Neural crest cell (in vitro differentiated cells): ENCODE measurements at regions not wholly inside any gene's neighbourhood (a gene's known extent, or its start where the extent isn't known, plus 50 kb on each side); places are given as distances from the start of the nearest gene placed in this dataset.

Source experiments
- DNase-seq: peaks from one replicate; pipeline ENCODE4 v3.0.0; 2021; ENCODE audit warnings: low read depth, mixed read lengths, low spot score
- H3K27ac Mint-ChIP-seq: one replicate; pipeline ENCODE4 v1.8.0; 2021; ENCODE audit warnings: mild to moderate bottlenecking, mixed read lengths; ENCODE audit not compliant: unreplicated experiment
- H3K27me3 Mint-ChIP-seq: 2 replicates; pipeline ENCODE4 v1.8.0; 2021; ENCODE audit warnings: low read depth, mild to moderate bottlenecking, mixed read lengths
- H3K36me3 Mint-ChIP-seq: 2 replicates; pipeline ENCODE4 v1.8.0; 2021; ENCODE audit warnings: low read depth, mild to moderate bottlenecking, mixed read lengths
- H3K4me1 Mint-ChIP-seq: 2 replicates; pipeline ENCODE4 v1.8.0; 2021; ENCODE audit warnings: mixed read lengths
- H3K4me3 Mint-ChIP-seq: one replicate; pipeline ENCODE4 v1.8.0; 2021; ENCODE audit warnings: mild to moderate bottlenecking, mixed read lengths
- H3K9me3 Mint-ChIP-seq: 2 replicates; pipeline ENCODE4 v1.8.0; 2021; ENCODE audit warnings: mixed read lengths
- TF ChIP-seq, protein P1 (sequence below): fragments of 200-600 bp; sonication (generic); conservative IDR thresholded peaks from 2 replicates; pipeline ENCODE4 v1.5.0; 2021; ENCODE audit warnings: antibody characterized with exemption, mild to moderate bottlenecking

DNA sequence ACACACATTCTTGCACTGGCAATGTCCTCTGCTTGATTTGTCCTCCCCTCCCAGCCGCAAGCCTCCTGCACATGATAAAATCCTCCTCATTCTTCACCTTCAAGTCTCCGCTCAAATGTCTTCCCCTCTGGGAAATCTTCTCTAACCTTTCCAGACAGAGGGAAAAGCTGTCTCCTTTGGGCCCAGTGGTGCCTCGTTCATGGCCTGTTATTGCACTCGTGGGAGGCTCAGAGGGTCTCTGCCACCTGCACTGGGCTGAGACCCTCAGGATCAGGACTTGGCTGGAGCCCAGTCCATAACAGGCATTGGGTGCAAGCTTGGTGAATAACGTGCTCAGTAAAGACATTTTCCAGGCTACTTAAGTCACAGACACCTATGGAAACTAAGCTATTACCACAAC is 68.6 kb downstream of the PTGR3 start:
- TF ChIP-seq, protein P1, sequence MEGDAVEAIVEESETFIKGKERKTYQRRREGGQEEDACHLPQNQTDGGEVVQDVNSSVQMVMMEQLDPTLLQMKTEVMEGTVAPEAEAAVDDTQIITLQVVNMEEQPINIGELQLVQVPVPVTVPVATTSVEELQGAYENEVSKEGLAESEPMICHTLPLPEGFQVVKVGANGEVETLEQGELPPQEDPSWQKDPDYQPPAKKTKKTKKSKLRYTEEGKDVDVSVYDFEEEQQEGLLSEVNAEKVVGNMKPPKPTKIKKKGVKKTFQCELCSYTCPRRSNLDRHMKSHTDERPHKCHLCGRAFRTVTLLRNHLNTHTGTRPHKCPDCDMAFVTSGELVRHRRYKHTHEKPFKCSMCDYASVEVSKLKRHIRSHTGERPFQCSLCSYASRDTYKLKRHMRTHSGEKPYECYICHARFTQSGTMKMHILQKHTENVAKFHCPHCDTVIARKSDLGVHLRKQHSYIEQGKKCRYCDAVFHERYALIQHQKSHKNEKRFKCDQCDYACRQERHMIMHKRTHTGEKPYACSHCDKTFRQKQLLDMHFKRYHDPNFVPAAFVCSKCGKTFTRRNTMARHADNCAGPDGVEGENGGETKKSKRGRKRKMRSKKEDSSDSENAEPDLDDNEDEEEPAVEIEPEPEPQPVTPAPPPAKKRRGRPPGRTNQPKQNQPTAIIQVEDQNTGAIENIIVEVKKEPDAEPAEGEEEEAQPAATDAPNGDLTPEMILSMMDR = no peak
- no peaks in the 10 kb centered on the region for H3K4me1 Mint-ChIP-seq
- no peak overlapping the region for H3K4me3 Mint-ChIP-seq
- H3K9me3 Mint-ChIP-seq = peaks cover 5% of the 10 kb centered on the region
- peaks cover 7% of the 10 kb centered on the region for H3K36me3 Mint-ChIP-seq
- peaks cover 3% of the 10 kb centered on the region for H3K27me3 Mint-ChIP-seq
- DNase-seq = no peak
- H3K27ac Mint-ChIP-seq = no peak overlapping the region

DNA sequence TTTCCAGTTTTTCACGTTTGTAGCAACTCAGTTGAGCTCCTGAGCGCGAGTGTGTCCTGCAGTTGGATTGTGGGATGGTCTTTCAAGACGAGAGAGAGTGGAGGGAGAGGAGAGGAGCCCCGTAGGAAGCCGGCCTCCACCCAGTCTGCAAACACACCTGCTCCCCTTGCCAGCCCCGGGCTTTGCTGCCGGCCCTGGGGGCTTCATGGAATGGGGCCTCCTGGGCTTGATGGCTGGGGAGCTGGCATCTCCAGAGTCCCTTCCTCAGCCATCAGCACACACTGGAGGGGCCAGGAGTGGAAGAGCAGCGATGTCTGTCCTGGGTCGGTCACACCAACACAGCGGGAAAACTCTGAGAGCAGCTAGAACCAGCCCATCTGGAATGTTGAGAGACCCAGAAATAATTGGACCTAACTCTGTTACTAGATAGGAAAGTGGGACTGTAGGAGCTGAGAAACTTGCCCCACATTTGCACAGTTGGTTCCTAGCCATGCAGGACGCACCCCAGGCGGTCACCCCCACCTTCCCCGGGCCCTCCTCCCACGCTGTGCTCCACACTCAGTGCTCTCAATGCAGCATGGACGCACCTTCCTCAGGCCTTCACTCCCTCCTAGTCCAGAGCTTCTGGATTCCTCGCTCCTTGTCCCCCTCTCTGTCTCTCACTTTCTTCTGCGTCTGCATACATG is 69.6 kb downstream of the PTGR3 start:
- peaks cover 3% of the 10 kb centered on the region for H3K27me3 Mint-ChIP-seq
- no peak for DNase-seq
- H3K4me1 Mint-ChIP-seq = no peaks in the 10 kb centered on the region

GRCh38 chr18:75137346-75137877 is 71.5 kb downstream of the PTGR3 start:
- H3K4me1 Mint-ChIP-seq = no peaks in the 10 kb centered on the region
- DNase-seq = no peak
- TF ChIP-seq, protein P1 = no peak
- H3K9me3 Mint-ChIP-seq = no peaks in the 10 kb centered on the region
- no peak overlapping the region for H3K27ac Mint-ChIP-seq
- peaks cover 3% of the 10 kb centered on the region for H3K27me3 Mint-ChIP-seq
- H3K4me3 Mint-ChIP-seq = no peak overlapping the region
- no peaks in the 10 kb centered on the region for H3K36me3 Mint-ChIP-seq

More for the DNA sequence above, 69.6 kb downstream of the PTGR3 start:
- Mint-ChIP-seq H3K9me3 (no peaks in the 10 kb centered on the region), H3K27ac (no peak overlapping the region), H3K36me3 (peaks cover 3% of the 10 kb centered on the region), H3K4me3 (no peak overlapping the region)
- TF ChIP-seq, protein P1 = no peak

DNA sequence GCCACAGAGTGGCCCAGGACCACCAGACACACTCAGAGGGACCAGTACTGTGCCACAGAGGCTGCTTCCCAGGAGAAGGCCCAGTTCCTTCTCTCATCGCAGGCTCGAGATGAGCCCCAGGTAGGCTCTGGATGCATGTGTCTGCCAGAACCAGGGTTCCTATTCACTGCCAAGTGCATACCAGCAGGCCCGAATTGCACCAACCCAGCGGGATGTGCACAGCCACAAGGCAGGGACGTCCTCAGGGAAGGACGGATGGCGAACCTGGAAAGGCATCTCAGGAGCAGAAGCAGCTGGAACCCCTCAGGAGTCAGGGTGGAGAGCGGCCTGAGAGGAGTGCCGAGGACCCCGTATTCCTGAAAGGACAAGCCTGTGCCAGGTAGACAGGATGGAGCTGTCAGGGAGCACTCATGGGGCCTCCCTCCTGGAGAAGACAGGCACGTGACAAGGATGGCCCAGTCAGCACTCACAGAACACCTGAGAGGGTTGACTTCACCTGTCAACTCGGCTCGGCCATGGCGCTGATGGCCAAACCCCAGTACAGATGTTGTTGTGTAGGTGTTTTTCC is 73.7 kb downstream of the PTGR3 start:
- peak overlapping the region; percentile 12 for H3K27ac Mint-ChIP-seq
- H3K9me3 Mint-ChIP-seq = peaks cover under 1% of the 10 kb centered on the region
- H3K36me3 Mint-ChIP-seq = no peaks in the 10 kb centered on the region
- H3K27me3 Mint-ChIP-seq = peaks cover 3% of the 10 kb centered on the region
- no peak for DNase-seq
- TF ChIP-seq, protein P1 = no peak
- H3K4me3 Mint-ChIP-seq = no peak overlapping the region
- H3K4me1 Mint-ChIP-seq = no peaks in the 10 kb centered on the region

GRCh38 chr18:75134611-75134975 is 74.3 kb downstream of the PTGR3 start:
- no peak for DNase-seq
- H3K27ac Mint-ChIP-seq = no peak overlapping the region
- H3K4me1 Mint-ChIP-seq = no peaks in the 10 kb centered on the region
- H3K27me3 Mint-ChIP-seq = no peaks in the 10 kb centered on the region
- H3K36me3 Mint-ChIP-seq = no peaks in the 10 kb centered on the region
- H3K4me3 Mint-ChIP-seq = no peak overlapping the region
- H3K9me3 Mint-ChIP-seq = peaks cover 3% of the 10 kb centered on the region
- TF ChIP-seq, protein P1 = no peak
